GM18519 (cell line): ENCODE measurements at regions not wholly inside any gene's neighbourhood (a gene's known extent, or its start where the extent isn't known, plus 50 kb on each side); places are given as distances from the start of the nearest gene placed in this dataset.

Experiments
- ATAC-seq: cut with Tn5 transposase; IDR thresholded peaks from one replicate; pipeline ENCODE4 v1.9.1; 2021; ENCODE audit warnings: mild to moderate bottlenecking, moderate library complexity; ENCODE audit not compliant: unreplicated experiment, low FRiP score

DNA sequence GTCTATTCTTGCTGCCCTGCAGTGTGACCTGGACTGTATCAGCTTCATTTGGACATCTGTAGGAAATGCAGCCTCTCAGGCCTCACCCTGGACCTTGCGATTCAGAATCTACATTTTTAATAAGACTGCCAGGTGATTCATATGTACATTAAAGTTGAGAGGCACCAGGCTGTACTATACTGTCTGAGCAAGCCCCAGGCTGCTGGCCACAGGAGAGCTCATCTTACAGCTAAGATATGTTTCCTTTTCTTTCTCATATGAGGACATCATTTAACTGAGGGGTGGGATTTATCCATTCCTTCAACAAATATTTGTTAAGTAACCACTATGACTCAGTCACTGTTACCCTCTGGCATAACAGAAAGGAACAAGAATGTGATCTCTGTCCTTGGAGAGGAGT is 78.2 kb upstream of the GCFC2 start:
- ATAC-seq: no peak

- ATAC-seq: no peak
These were observed 77.4 kb upstream of the GCFC2 start for GRCh38 chr2:75788154-75788553.

DNA sequence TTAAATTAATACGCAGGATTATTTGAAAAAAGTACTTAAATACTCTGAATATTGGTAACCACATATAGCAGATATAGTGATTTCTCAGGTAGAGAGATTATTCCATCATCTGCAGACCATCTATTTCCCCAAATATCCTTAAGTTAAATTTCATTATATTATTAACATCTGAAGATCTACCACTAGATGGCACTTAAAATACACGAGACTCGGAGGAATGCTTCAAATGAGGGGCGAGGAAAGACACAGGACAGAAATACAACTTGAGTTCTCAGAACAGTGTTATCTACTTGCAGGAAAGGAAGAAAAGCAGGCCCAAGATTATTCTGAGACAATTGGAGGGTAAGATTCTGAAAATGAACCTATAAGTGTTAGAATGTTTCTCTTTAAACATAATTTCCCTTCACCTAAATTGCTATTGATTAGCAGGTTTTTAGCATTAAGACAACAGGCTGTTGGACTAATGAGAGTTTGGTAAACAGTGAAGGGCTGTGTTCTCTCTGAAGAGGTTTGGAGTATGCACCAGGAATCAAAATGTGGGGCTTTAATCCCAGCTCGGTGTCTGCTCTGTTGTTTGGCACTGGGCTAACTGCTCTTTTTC is 76.9 kb upstream of the GCFC2 start:
- peak; percentile 50 for ATAC-seq

GRCh38 chr2:75775311-75775823 is 64.7 kb upstream of the GCFC2 start:
- ATAC-seq: no peak

GRCh38 chr2:75772908-75773630 is 62.4 kb upstream of the GCFC2 start:
- ATAC-seq: no peak

DNA sequence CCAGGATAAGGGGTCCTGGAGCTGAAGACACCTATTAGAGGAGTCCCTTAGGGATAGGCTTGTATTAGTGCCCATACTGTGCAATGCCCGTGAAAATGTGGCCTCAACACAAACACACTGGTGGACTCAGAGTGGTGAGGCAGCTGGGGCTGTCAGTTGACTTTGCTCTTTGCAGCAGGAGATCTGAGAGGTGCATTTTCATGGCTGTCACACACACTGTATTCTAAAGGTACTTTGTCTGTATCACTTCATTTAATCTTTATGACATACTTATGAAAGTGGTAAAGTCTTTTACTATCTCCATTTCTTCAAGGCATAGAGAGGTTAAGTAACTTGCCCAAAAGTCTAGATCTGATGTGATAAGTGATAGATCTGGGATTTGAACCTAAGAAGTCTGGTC is 55.1 kb upstream of the GCFC2 start:
- ATAC-seq: no peak

DNA sequence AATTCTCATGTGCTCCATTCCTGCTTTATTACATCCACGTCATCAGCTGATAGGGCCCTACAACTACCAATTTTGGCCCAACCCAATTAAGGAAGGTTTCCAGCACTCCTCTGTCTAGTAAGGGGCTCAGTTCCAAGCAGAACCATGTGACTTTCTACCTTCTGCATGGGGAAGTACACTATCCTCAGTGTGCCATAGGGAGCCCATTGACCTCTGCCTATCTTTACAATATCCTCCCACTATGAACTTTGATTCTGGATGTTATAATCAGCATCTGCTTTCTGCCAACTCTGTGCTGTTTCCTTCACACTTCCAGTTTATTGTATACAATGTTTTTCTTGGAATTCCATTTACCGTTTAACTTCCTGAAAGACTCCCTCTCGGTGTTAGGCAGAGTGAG is 53.9 kb upstream of the GCFC2 start:
- no peak for ATAC-seq
